ENCODE measurements at regions not wholly inside any gene's neighbourhood (a gene's known extent, or its start where the extent isn't known, plus 50 kb on each side); places are given as distances from the start of the nearest gene placed in this dataset.

DNA sequence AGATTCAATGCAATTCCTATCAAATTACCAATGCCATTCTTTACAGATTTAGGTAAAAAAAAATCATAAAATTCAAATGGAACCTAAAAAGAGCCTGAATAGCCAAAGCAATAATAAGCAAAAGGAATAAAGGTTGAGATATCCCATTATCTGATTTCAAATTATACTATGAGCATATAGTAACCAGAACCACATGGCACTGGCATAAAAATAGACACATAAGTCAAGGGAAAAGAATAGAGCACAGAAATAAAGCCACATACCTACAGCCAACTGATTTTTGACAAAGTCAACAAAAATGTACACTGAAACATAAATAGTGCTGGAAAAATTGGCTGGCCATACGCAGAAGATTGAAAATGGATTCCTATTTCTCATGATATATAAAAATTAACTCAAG lies 853.7 kb downstream of the FAT4 start:
- Histone ChIP-seq H3K36me3 (no peaks in the 10 kb centered on the region), H3K9me3 (peaks cover 0 to 4% (median 0%) of the 10 kb centered on the region in 3 donors), H3K27me3 (no peaks in the 10 kb centered on the region), H3K4me3 (no peak overlapping the region), H3K27ac (no peak overlapping the region), H3K4me1 (peaks cover 0 to 6% (median 0%) of the 10 kb centered on the region in 4 donors)
- intact Hi-C loops (cut with DNase I; ENCODE audit: low total_unique reads) = no loop called here
- DNase-seq = no peak
- TF ChIP-seq, protein P1, sequence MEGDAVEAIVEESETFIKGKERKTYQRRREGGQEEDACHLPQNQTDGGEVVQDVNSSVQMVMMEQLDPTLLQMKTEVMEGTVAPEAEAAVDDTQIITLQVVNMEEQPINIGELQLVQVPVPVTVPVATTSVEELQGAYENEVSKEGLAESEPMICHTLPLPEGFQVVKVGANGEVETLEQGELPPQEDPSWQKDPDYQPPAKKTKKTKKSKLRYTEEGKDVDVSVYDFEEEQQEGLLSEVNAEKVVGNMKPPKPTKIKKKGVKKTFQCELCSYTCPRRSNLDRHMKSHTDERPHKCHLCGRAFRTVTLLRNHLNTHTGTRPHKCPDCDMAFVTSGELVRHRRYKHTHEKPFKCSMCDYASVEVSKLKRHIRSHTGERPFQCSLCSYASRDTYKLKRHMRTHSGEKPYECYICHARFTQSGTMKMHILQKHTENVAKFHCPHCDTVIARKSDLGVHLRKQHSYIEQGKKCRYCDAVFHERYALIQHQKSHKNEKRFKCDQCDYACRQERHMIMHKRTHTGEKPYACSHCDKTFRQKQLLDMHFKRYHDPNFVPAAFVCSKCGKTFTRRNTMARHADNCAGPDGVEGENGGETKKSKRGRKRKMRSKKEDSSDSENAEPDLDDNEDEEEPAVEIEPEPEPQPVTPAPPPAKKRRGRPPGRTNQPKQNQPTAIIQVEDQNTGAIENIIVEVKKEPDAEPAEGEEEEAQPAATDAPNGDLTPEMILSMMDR (IDR thresholded peaks at IDR 0.05) = no peak

DNA sequence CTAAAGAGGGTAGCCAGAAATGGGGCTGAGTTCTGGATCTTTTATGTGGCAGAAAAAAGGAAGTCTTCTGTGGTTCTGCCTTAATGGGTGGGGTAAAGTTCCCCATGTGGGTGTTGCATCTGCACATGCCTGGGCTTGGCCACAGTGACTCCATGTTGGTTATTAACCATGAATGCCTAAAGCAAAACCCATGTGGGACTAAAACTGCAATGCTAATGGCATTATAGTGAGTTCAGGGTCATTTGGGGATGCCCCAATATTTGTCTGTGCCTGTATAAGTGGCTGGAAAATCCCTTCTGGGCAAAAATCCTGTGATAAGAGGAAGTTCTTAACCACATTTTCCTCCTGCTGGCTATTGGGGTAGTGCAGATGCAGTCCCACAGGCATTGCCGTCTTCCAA lies 857.4 kb downstream of the FAT4 start:
- H3K27ac ChIP-seq = no peak overlapping the region
- intact Hi-C loops (cut with DNase I; ENCODE audit: low total_unique reads) = no loop called here
- H3K4me1 ChIP-seq = peaks cover 0 to 6% (median 0%) of the 10 kb centered on the region in 4 donors

DNA sequence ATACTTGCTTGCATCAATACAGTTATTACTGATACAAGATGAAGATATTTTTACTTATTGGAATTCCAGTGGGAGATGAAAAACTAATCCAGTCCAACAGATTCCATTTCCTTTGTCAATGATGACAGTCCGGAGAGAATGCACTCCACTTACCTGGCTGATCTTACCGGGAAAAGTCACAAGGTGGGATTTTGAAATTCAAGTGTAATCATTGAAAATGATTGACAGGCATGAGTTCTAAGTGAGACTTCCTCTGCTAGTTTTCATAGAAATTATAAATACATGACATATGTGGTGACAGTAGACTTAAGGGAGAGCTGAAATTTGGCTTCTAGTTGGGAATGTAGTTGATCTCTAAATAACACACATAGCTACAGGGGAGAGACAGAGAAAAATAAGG lies 859.9 kb downstream of the FAT4 start:
- no peaks in the 10 kb centered on the region for H3K27me3 ChIP-seq
- TF ChIP-seq, protein P1 (IDR thresholded peaks at IDR 0.05) = no peak
- H3K27ac ChIP-seq = no peak overlapping the region
- no peaks in the 10 kb centered on the region for H3K36me3 ChIP-seq
- DNase-seq = no peak
- no peak overlapping the region for H3K4me3 ChIP-seq
- H3K9me3 ChIP-seq = peaks cover 0 to 4% (median 0%) of the 10 kb centered on the region in 3 donors
- H3K4me1 ChIP-seq = no peaks in the 10 kb centered on the region
- intact Hi-C loops (cut with DNase I; ENCODE audit: low total_unique reads) = no loop called here

More for the DNA sequence above, 857.4 kb downstream of the FAT4 start:
- Histone ChIP-seq H3K9me3 (peaks cover 0 to 4% (median 0%) of the 10 kb centered on the region in 3 donors), H3K27me3 (no peaks in the 10 kb centered on the region), H3K4me3 (no peak overlapping the region), H3K36me3 (no peaks in the 10 kb centered on the region)
- TF ChIP-seq, protein P1 (IDR thresholded peaks at IDR 0.05) = no peak
- DNase-seq = no peak

- H3K9me3 ChIP-seq = no peaks in the 10 kb centered on the region
- H3K27ac ChIP-seq = no peak overlapping the region
- H3K4me1 ChIP-seq = no peaks in the 10 kb centered on the region
- no peaks in the 10 kb centered on the region for H3K36me3 ChIP-seq
- no peak for DNase-seq
- TF ChIP-seq, protein P1 (IDR thresholded peaks at IDR 0.05) = no peak
- no peaks in the 10 kb centered on the region for H3K27me3 ChIP-seq
- no peak overlapping the region for H3K4me3 ChIP-seq
- intact Hi-C loops (cut with DNase I; ENCODE audit: low total_unique reads) = no loop called here
Measured at GRCh38 chr4:126180642-126181041, 865.9 kb downstream of the FAT4 start.

GRCh38 chr4:126182336-126182735 lies 867.6 kb downstream of the FAT4 start:
- Histone ChIP-seq H3K4me3 (no peak overlapping the region), H3K4me1 (no peaks in the 10 kb centered on the region), H3K9me3 (no peaks in the 10 kb centered on the region), H3K36me3 (no peaks in the 10 kb centered on the region), H3K27ac (no peak overlapping the region), H3K27me3 (no peaks in the 10 kb centered on the region)
- intact Hi-C loops (cut with DNase I; ENCODE audit: low total_unique reads) = no loop called here
- DNase-seq = no peak
- TF ChIP-seq, protein P1 (IDR thresholded peaks at IDR 0.05) = no peak

DNA sequence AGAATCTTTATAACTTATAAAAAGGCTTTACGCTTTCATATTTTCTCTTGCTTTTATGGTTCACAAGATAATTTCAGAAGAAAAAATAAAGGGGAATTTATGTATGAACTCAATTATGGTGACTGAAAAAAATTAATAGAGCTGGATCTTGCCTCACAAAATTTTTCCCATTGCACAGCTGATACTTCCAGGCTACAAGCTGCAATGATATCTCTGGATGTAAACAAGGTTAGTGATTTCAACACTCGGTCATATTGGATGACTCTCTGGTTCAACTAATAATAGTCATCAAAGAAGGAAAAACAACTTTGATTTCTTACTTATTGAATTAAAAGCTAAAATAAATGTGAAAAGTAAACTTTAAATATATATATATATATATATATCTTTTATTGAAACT lies 868.0 kb downstream of the FAT4 start:
- TF ChIP-seq, protein P1 (IDR thresholded peaks at IDR 0.05) = no peak
- Histone ChIP-seq H3K4me1 (no peaks in the 10 kb centered on the region), H3K9me3 (no peaks in the 10 kb centered on the region), H3K36me3 (no peaks in the 10 kb centered on the region), H3K4me3 (no peak overlapping the region), H3K27me3 (no peaks in the 10 kb centered on the region), H3K27ac (no peak overlapping the region)
- no peak for DNase-seq
- intact Hi-C loops (cut with DNase I; ENCODE audit: low total_unique reads) = no loop called here
